H1 (cell line): ENCODE measurements at regions not wholly inside any gene's neighbourhood (a gene's known extent, or its start where the extent isn't known, plus 50 kb on each side); places are given as distances from the start of the nearest gene placed in this dataset.

Experiments used
- CEBPB ChIP-seq: IDR thresholded peaks from 2 replicates; pipeline ENCODE4 v1.6.1; 2012; ENCODE audit warnings: low read depth, low read length
- EP300 ChIP-seq, 2 experiments: IDR thresholded peaks; 1 replicate in 1 of 2; 2 replicates in 1 of 2; pipeline ENCODE4 v1.6.1; 2011 to 2012; ENCODE audit warnings: low read depth in 2 of 2, low read length in 2 of 2, mild to moderate bottlenecking in 2 of 2, borderline replicate concordance in 1 of 2, inconsistent platforms in 1 of 2, moderate library complexity in 1 of 2
- EZH2 ChIP-seq: fragments of 200-600 bp; sonication (generic); IDR thresholded peaks from 2 replicates; pipeline ENCODE4 v1.7.1; 2012; ENCODE audit warnings: low read depth, mild to moderate bottlenecking, moderate library complexity, low read length, inconsistent platforms; ENCODE audit not compliant: severe bottlenecking
- FOSL1 ChIP-seq: IDR thresholded peaks from 2 replicates; pipeline ENCODE4 v1.6.1; 2011; ENCODE audit warnings: mild to moderate bottlenecking, low read depth, low read length, moderate library complexity; ENCODE audit not compliant: insufficient read depth
- JUND ChIP-seq: IDR thresholded peaks from 2 replicates; pipeline ENCODE4 v1.6.1; 2011; ENCODE audit warnings: mild to moderate bottlenecking, improper control_type of control experiment, low read length
- PHF8 ChIP-seq: fragments of 200-600 bp; sonication (generic); conservative IDR thresholded peaks from 2 replicates; pipeline ENCODE4 v1.7.1; 2012; ENCODE audit warnings: low read depth, mild to moderate bottlenecking, inconsistent platforms, low read length, moderate library complexity
- RFX5 ChIP-seq: IDR thresholded peaks from 2 replicates; pipeline ENCODE4 v1.6.1; 2011; ENCODE audit warnings: low read depth, low read length, improper control_type of control experiment, borderline replicate concordance
- TF ChIP-seq, protein P1 (sequence below), 3 experiments: IDR thresholded peaks; 1 replicate in 2 of 3; 2 replicates in 1 of 3; pipeline versions ENCODE4 v1.5.1 to v1.6.1; 2011; ENCODE audit warnings: low read length in 3 of 3, mild to moderate bottlenecking in 3 of 3, inconsistent platforms in 2 of 3, low read depth in 1 of 3, moderate library complexity in 1 of 3; ENCODE audit not compliant: insufficient read depth in 1 of 3; ENCODE audit errors: control extremely low read depth in 1 of 3
- TF ChIP-seq, protein P2 (sequence below): IDR thresholded peaks from 2 replicates; pipeline ENCODE4 v1.6.1; 2012; ENCODE audit warnings: inconsistent platforms

DNA sequence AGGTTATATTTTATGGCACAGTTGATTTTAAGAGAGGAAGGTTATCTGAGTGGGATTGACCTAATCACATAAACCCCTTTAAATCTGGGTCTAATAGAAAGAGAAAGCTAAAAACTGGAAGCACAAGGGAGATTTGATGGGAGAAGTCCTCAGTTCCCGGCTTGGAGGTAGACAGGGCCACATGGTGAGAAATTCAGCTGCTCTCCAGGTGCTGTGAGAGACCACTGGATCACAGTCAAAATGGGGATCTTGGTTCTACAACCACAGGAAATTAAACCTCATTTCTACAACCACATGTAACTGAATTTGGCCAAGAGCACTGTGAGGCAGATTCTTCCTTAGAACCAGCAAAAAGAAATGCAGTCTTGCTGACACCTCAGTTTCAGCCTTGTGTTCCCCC lies 2352.7 kb downstream of the MAT2B start:
- TF ChIP-seq FOSL1 = no peak
- TF ChIP-seq, protein P1, sequence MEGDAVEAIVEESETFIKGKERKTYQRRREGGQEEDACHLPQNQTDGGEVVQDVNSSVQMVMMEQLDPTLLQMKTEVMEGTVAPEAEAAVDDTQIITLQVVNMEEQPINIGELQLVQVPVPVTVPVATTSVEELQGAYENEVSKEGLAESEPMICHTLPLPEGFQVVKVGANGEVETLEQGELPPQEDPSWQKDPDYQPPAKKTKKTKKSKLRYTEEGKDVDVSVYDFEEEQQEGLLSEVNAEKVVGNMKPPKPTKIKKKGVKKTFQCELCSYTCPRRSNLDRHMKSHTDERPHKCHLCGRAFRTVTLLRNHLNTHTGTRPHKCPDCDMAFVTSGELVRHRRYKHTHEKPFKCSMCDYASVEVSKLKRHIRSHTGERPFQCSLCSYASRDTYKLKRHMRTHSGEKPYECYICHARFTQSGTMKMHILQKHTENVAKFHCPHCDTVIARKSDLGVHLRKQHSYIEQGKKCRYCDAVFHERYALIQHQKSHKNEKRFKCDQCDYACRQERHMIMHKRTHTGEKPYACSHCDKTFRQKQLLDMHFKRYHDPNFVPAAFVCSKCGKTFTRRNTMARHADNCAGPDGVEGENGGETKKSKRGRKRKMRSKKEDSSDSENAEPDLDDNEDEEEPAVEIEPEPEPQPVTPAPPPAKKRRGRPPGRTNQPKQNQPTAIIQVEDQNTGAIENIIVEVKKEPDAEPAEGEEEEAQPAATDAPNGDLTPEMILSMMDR (IDR thresholded peaks at IDR 0.05; ENCODE audit: control extremely low read depth in 1 of 3, insufficient read depth in 1 of 3, low read depth in 1 of 3, low read length in 3 of 3) = no peak
- TF ChIP-seq JUND = no peak
- TF ChIP-seq, protein P2, sequence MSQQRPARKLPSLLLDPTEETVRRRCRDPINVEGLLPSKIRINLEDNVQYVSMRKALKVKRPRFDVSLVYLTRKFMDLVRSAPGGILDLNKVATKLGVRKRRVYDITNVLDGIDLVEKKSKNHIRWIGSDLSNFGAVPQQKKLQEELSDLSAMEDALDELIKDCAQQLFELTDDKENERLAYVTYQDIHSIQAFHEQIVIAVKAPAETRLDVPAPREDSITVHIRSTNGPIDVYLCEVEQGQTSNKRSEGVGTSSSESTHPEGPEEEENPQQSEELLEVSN = no peak
- no peak for TF ChIP-seq EZH2
- no peak for TF ChIP-seq RFX5
- no peak for TF ChIP-seq CEBPB
- TF ChIP-seq EP300 (IDR thresholded peaks at IDR 0.05; ENCODE audit: borderline replicate concordance in 1 of 2, low read depth in 2 of 2, low read length in 2 of 2) = no peak
- no peak for TF ChIP-seq PHF8
